22Rv1 (cell line): ENCODE measurements at regions not wholly inside any gene's neighbourhood (a gene's known extent, or its start where the extent isn't known, plus 50 kb on each side); places are given as distances from the start of the nearest gene placed in this dataset.
"Not testable (repeated sequence)": the region's sequence is repeated elsewhere in the genome, so short reads cannot be mapped to it uniquely, and the experiment has no call there.

ENCODE experiments used
- H3K27ac ChIP-seq: fragments of 450-650 bp; 2 replicates; pipeline ENCODE4 v1.5.1; 2017
- CTCF ChIP-seq: fragments of 450-650 bp; IDR thresholded peaks from 2 replicates; pipeline ENCODE4 v1.5.1; 2017; ENCODE audit warnings: mild to moderate bottlenecking
- ZFX ChIP-seq: fragments of 450-650 bp; IDR thresholded peaks from 2 replicates; pipeline ENCODE4 v1.6.1; 2017; ENCODE audit warnings: antibody characterized with exemption, borderline replicate concordance

GRCh38 chr1:166305371-166305770 lies 138.6 kb upstream of the FAM78B start:
- no peak for TF ChIP-seq CTCF
- TF ChIP-seq ZFX, result no peak
- H3K27ac ChIP-seq, result no peak overlapping the region

- no peak for TF ChIP-seq CTCF
- H3K27ac ChIP-seq, result no peak overlapping the region
Measured at GRCh38 chr1:166307261-166308188, 140.7 kb upstream of the FAM78B start.

GRCh38 chr1:166316306-166316705 lies 149.5 kb upstream of the FAM78B start:
- not testable (repeated sequence) for H3K27ac ChIP-seq

GRCh38 chr1:166322470-166322869 lies 155.7 kb upstream of the FAM78B start:
- no peak overlapping the region for H3K27ac ChIP-seq
- no peak for TF ChIP-seq CTCF
- no peak for TF ChIP-seq ZFX

- TF ChIP-seq CTCF, result no peak
- no peak for TF ChIP-seq ZFX
- H3K27ac ChIP-seq, result no peak overlapping the region
Measured at GRCh38 chr1:166327886-166328285, 161.1 kb upstream of the FAM78B start.

- TF ChIP-seq CTCF (no peak), ZFX (no peak)
- H3K27ac ChIP-seq, result no peak overlapping the region
Measured at GRCh38 chr1:166328956-166329355, 162.2 kb upstream of the FAM78B start.

- H3K27ac ChIP-seq, result no peak overlapping the region
- no peak for TF ChIP-seq CTCF
- TF ChIP-seq ZFX, result no peak
Measured at GRCh38 chr1:166330096-166330495, 163.3 kb upstream of the FAM78B start.
